Brain pericyte (primary cell): ENCODE measurements at regions not wholly inside any gene's neighbourhood (a gene's known extent, or its start where the extent isn't known, plus 50 kb on each side); places are given as distances from the start of the nearest gene placed in this dataset.

Experiments used
- DNase-seq: peaks from one replicate; pipeline ENCODE4 v3.0.0-alpha.2; 2012; ENCODE audit warnings: low read depth, low spot score

- DNase-seq, result no peak
Observed at GRCh38 chr19:28847468-28847867, 365.5 kb downstream of the UQCRFS1 start.

GRCh38 chr19:28846094-28846812, 366.7 kb downstream of the UQCRFS1 start:
- DNase-seq, result no peak

- no peak for DNase-seq
Observed at GRCh38 chr19:28843761-28844492, 369.0 kb downstream of the UQCRFS1 start.

- DNase-seq, result no peak
Observed at GRCh38 chr19:28841531-28841930, 371.4 kb downstream of the UQCRFS1 start.

GRCh38 chr19:28840891-28841290, 372.1 kb downstream of the UQCRFS1 start:
- no peak for DNase-seq

GRCh38 chr19:28839455-28839854, 373.5 kb downstream of the UQCRFS1 start:
- DNase-seq, result no peak

GRCh38 chr19:28838909-28839308, 374.0 kb downstream of the UQCRFS1 start:
- DNase-seq, result no peak

- DNase-seq, result no peak
Observed at GRCh38 chr19:28836421-28836820, 376.5 kb downstream of the UQCRFS1 start.

- DNase-seq, result no peak
Observed at GRCh38 chr19:28834996-28835395, 378.0 kb downstream of the UQCRFS1 start.

GRCh38 chr19:28831462-28831861, 381.5 kb downstream of the UQCRFS1 start:
- DNase-seq, result no peak

- DNase-seq, result no peak
Observed at GRCh38 chr19:28829762-28830161, 383.2 kb downstream of the UQCRFS1 start.

- DNase-seq, result no peak
Observed at GRCh38 chr19:28829359-28829758, 383.6 kb downstream of the UQCRFS1 start.

- DNase-seq, result no peak
Observed at GRCh38 chr19:28828276-28828870, 384.6 kb downstream of the UQCRFS1 start.

- DNase-seq, result no peak
Observed at GRCh38 chr19:28827382-28827781, 385.6 kb downstream of the UQCRFS1 start.

GRCh38 chr19:28823338-28823961, 389.5 kb downstream of the UQCRFS1 start:
- no peak for DNase-seq

- no peak for DNase-seq
Observed at GRCh38 chr19:28820289-28820688, 392.7 kb downstream of the UQCRFS1 start.

GRCh38 chr19:28815257-28815656, 397.7 kb downstream of the UQCRFS1 start:
- no peak for DNase-seq

GRCh38 chr19:28794301-28794700, 418.6 kb downstream of the UQCRFS1 start:
- DNase-seq, result no peak

- DNase-seq, result no peak
Observed at GRCh38 chr19:28793391-28794168, 419.4 kb downstream of the UQCRFS1 start.

- DNase-seq, result no peak
Observed at GRCh38 chr19:28785971-28786370, 427.0 kb downstream of the UQCRFS1 start.

- no peak for DNase-seq
Observed at GRCh38 chr19:28764066-28764465, 448.9 kb downstream of the UQCRFS1 start.

GRCh38 chr19:28746478-28746877, 466.5 kb downstream of the UQCRFS1 start:
- DNase-seq, result no peak
